ENCODE measurements at regions not wholly inside any gene's neighbourhood (a gene's known extent, or its start where the extent isn't known, plus 50 kb on each side); places are given as distances from the start of the nearest gene placed in this dataset.

DNA sequence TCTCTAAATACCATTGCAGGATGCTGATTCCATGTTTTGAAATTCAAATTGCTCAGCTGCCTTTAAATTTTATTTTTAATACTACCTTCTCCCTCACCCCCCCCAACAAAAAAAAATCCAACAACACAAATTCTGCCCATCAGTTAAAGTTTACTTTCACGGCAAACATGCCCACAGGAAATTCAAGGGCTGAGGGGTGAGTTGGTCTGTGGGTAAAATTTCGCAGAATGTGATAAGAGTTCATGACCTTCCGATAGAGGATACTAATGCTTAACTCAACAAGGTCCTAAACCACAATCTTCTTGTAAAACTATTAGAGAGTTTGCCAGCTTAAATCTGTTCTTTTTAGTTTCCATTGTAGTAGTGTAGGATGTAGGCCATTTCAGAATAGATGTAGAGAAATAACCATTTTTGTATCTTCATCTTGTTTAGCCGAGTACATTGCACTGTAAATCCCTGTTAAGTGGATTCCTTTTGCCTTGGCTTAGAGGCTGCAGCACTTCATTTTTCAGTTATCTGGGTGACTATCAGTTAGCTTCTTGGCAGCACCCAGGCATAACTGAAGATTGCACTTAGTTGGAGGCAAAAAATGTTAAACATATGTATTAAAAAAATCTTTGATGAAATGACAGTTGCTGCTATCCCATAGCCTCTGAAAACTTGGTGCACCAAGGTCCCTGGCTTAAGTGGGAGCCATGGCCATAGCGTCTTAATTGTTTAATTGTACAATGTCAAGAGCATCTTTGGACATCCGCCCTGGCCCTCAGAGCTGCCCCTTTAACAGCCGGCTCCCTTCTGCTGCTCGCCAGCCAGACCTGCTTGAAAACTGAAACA lies 232.3 kb downstream of the HAUS1 start:
- Histone ChIP-seq H3K36me3 (ENCODE audit: control insufficient read depth, insufficient read depth, low read length) (no peaks in the 10 kb centered on the region), H3K4me3 (ENCODE audit: low read depth in 2 of 2, low read length in 2 of 2) (no peak overlapping the region), H3K27me3 (ENCODE audit: control insufficient read depth, insufficient read depth, low read length) (no peaks in the 10 kb centered on the region), H3K27ac (ENCODE audit: low read length) (no peak overlapping the region), H3K9me3 (ENCODE audit: control insufficient read depth, insufficient read depth, low read depth, low read length) (no peaks in the 10 kb centered on the region), H3K4me1 (ENCODE audit: control insufficient read depth, insufficient read depth, low read length) (no peaks in the 10 kb centered on the region)
- intact Hi-C loops (cut with micrococcal nuclease; ENCODE audit: unreplicated experiment) = no loop called here
- ATAC-seq = no peak
- ChIA-PET POLR2A (no interaction called here), CTCF (interaction anchor here (0.7 kb wide), 1 partner anchor 292 kb away, joined by 3 read pairs; no protein-coding TSS in a partner anchor)
- BruUV-seq (replicated peaks) = no TSS peak
- in situ Hi-C loops (cut with HindIII; ENCODE audit: low pct_unique_long_range_greater_than_20kb, low sequenced_read_pairs) = no loop called here
- DNase-seq (ENCODE audit: low read depth, low spot score) = no peak
- TF ChIP-seq, protein P1, sequence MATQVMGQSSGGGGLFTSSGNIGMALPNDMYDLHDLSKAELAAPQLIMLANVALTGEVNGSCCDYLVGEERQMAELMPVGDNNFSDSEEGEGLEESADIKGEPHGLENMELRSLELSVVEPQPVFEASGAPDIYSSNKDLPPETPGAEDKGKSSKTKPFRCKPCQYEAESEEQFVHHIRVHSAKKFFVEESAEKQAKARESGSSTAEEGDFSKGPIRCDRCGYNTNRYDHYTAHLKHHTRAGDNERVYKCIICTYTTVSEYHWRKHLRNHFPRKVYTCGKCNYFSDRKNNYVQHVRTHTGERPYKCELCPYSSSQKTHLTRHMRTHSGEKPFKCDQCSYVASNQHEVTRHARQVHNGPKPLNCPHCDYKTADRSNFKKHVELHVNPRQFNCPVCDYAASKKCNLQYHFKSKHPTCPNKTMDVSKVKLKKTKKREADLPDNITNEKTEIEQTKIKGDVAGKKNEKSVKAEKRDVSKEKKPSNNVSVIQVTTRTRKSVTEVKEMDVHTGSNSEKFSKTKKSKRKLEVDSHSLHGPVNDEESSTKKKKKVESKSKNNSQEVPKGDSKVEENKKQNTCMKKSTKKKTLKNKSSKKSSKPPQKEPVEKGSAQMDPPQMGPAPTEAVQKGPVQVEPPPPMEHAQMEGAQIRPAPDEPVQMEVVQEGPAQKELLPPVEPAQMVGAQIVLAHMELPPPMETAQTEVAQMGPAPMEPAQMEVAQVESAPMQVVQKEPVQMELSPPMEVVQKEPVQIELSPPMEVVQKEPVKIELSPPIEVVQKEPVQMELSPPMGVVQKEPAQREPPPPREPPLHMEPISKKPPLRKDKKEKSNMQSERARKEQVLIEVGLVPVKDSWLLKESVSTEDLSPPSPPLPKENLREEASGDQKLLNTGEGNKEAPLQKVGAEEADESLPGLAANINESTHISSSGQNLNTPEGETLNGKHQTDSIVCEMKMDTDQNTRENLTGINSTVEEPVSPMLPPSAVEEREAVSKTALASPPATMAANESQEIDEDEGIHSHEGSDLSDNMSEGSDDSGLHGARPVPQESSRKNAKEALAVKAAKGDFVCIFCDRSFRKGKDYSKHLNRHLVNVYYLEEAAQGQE (IDR thresholded peaks at IDR 0.05; ENCODE audit: insufficient read depth in 1 of 2, low read depth in 2 of 2, low read length in 1 of 2) = no peak
- TF ChIP-seq, protein P2, sequence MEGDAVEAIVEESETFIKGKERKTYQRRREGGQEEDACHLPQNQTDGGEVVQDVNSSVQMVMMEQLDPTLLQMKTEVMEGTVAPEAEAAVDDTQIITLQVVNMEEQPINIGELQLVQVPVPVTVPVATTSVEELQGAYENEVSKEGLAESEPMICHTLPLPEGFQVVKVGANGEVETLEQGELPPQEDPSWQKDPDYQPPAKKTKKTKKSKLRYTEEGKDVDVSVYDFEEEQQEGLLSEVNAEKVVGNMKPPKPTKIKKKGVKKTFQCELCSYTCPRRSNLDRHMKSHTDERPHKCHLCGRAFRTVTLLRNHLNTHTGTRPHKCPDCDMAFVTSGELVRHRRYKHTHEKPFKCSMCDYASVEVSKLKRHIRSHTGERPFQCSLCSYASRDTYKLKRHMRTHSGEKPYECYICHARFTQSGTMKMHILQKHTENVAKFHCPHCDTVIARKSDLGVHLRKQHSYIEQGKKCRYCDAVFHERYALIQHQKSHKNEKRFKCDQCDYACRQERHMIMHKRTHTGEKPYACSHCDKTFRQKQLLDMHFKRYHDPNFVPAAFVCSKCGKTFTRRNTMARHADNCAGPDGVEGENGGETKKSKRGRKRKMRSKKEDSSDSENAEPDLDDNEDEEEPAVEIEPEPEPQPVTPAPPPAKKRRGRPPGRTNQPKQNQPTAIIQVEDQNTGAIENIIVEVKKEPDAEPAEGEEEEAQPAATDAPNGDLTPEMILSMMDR (IDR thresholded peaks at IDR 0.05) = no peak
- TF ChIP-seq SIN3A (IDR thresholded peaks at IDR 0.05; ENCODE audit: borderline replicate concordance, insufficient read depth, low read depth, low read length) (no peak), TCF7L2 (IDR thresholded peaks at IDR 0.05; ENCODE audit: low read depth, low read length) (no peak), POLR2AphosphoS5 (IDR thresholded peaks at IDR 0.05; ENCODE audit: low read depth, low read length) (no peak)

DNA sequence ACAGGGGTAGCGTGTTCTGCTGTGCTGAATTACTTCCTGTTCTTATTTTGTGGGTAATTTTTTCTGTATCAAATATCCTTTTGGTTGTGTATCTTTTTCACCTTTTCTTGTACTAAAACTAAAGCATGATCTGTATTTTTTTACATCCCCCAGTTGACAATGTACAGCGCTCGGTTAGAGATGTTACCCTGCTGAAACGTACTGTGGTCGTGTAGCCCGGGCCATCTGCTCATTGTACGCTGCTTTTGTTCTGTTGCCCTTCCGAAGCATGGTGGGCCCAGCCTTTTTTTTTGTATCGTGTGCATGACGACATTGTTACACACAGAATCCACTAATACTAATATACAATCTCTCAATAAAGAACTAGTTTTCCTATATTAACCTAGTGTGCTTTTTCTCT lies 233.1 kb downstream of the HAUS1 start:
- DNase-seq (ENCODE audit: low read depth, low spot score) (no peak), ATAC-seq (no peak)
- intact Hi-C loops (cut with micrococcal nuclease; ENCODE audit: unreplicated experiment) = no loop called here
- no peaks in the 10 kb centered on the region for H3K4me1 ChIP-seq (ENCODE audit: control insufficient read depth, insufficient read depth, low read length)
- no peak overlapping the region for H3K27ac ChIP-seq (ENCODE audit: low read length)
- BruUV-seq (replicated peaks) = no TSS peak
- H3K9me3 ChIP-seq (ENCODE audit: control insufficient read depth, insufficient read depth, low read depth, low read length) = no peaks in the 10 kb centered on the region
- ChIA-PET POLR2A (no interaction called here), CTCF (no interaction called here)
- H3K4me3 ChIP-seq (ENCODE audit: low read depth in 2 of 2, low read length in 2 of 2) = no peak overlapping the region
- H3K27me3 ChIP-seq (ENCODE audit: control insufficient read depth, insufficient read depth, low read length) = no peaks in the 10 kb centered on the region
- TF ChIP-seq, protein P2 (IDR thresholded peaks at IDR 0.05) = no peak
- TF ChIP-seq, protein P1 (IDR thresholded peaks at IDR 0.05; ENCODE audit: insufficient read depth in 1 of 2, low read depth in 2 of 2, low read length in 1 of 2) = no peak
- TF ChIP-seq SIN3A (IDR thresholded peaks at IDR 0.05; ENCODE audit: borderline replicate concordance, insufficient read depth, low read depth, low read length) (no peak), TCF7L2 (IDR thresholded peaks at IDR 0.05; ENCODE audit: low read depth, low read length) (no peak), POLR2AphosphoS5 (IDR thresholded peaks at IDR 0.05; ENCODE audit: low read depth, low read length) (no peak)
- H3K36me3 ChIP-seq (ENCODE audit: control insufficient read depth, insufficient read depth, low read length) = no peaks in the 10 kb centered on the region
- in situ Hi-C loops (cut with HindIII; ENCODE audit: low pct_unique_long_range_greater_than_20kb, low sequenced_read_pairs) = no loop called here

Data from Panc1 (cell line).